ENCODE measurements at regions not wholly inside any gene's neighbourhood (a gene's known extent, or its start where the extent isn't known, plus 50 kb on each side); places are given as distances from the start of the nearest gene placed in this dataset.

- no peak overlapping the region for H3K4me3 ChIP-seq (ENCODE audit: low read length)
- TF ChIP-seq EZH2phosphoT487 (IDR thresholded peaks at IDR 0.05; ENCODE audit: low read length) = no peak
- no peak for TF ChIP-seq CTCF (IDR thresholded peaks at IDR 0.05; ENCODE audit: low read length)
- TF ChIP-seq EZH2 (optimal IDR thresholded peaks at IDR 0.05; ENCODE audit: low read depth, low read length) = no peak
- no peaks in the 10 kb centered on the region for H3F3A ChIP-seq (ENCODE audit: insufficient read depth, low read length)
- DNase-seq = no peak
- no peak overlapping the region for H3K4me2 ChIP-seq (ENCODE audit: low read depth, low read length)
- no peak overlapping the region for H3K9ac ChIP-seq (ENCODE audit: low read length)
- H3K9me2 ChIP-seq (replicated peaks; ENCODE audit: insufficient read depth, low read length) = no peaks in the 10 kb centered on the region
- H3K9me3 ChIP-seq (replicated peaks; ENCODE audit: insufficient read depth, low read length) = no peaks in the 10 kb centered on the region
- H3K36me3 ChIP-seq (replicated peaks; ENCODE audit: insufficient read depth, low read length) = no peaks in the 10 kb centered on the region
- no peak overlapping the region for H2AFZ ChIP-seq (ENCODE audit: low read length)
- H4K20me1 ChIP-seq (ENCODE audit: insufficient read depth, low read length) = no peaks in the 10 kb centered on the region
- no peaks in the 10 kb centered on the region for H3K4me1 ChIP-seq (ENCODE audit: low read length)
- H3K27ac ChIP-seq (ENCODE audit: low read length) = no peak overlapping the region
- H3K27me3 ChIP-seq (replicated peaks; ENCODE audit: insufficient read depth, low read length) = no peaks in the 10 kb centered on the region
- no peaks in the 10 kb centered on the region for H3K79me2 ChIP-seq (ENCODE audit: low read length)
These were observed 63.7 kb upstream of the PLEKHA5 start for GRCh38 chr12:19065871-19066270.

GRCh38 chr12:19066475-19067001 is 63.0 kb upstream of the PLEKHA5 start:
- no peaks in the 10 kb centered on the region for H3K79me2 ChIP-seq (ENCODE audit: low read length)
- H3K9me3 ChIP-seq (replicated peaks; ENCODE audit: insufficient read depth, low read length) = no peaks in the 10 kb centered on the region
- no peak overlapping the region for H3K4me3 ChIP-seq (ENCODE audit: low read length)
- H3K9ac ChIP-seq (ENCODE audit: low read length) = no peak overlapping the region
- TF ChIP-seq EZH2phosphoT487 (IDR thresholded peaks at IDR 0.05; ENCODE audit: low read length) (no peak), EZH2 (optimal IDR thresholded peaks at IDR 0.05; ENCODE audit: low read depth, low read length) (no peak), CTCF (IDR thresholded peaks at IDR 0.05; ENCODE audit: low read length) (no peak)
- H3K27ac ChIP-seq (ENCODE audit: low read length) = no peak overlapping the region
- no peak overlapping the region for H3K4me2 ChIP-seq (ENCODE audit: low read depth, low read length)
- H3K4me1 ChIP-seq (ENCODE audit: low read length) = no peaks in the 10 kb centered on the region
- H2AFZ ChIP-seq (ENCODE audit: low read length) = no peak overlapping the region
- no peaks in the 10 kb centered on the region for H3K27me3 ChIP-seq (replicated peaks; ENCODE audit: insufficient read depth, low read length)
- H3F3A ChIP-seq (ENCODE audit: insufficient read depth, low read length) = no peaks in the 10 kb centered on the region
- no peaks in the 10 kb centered on the region for H3K36me3 ChIP-seq (replicated peaks; ENCODE audit: insufficient read depth, low read length)
- no peaks in the 10 kb centered on the region for H4K20me1 ChIP-seq (ENCODE audit: insufficient read depth, low read length)
- no peak for DNase-seq
- no peaks in the 10 kb centered on the region for H3K9me2 ChIP-seq (replicated peaks; ENCODE audit: insufficient read depth, low read length)

GRCh38 chr12:19068137-19068536 is 61.4 kb upstream of the PLEKHA5 start:
- no peaks in the 10 kb centered on the region for H3K4me1 ChIP-seq (ENCODE audit: low read length)
- H3K9me3 ChIP-seq (replicated peaks; ENCODE audit: insufficient read depth, low read length) = no peaks in the 10 kb centered on the region
- H3K79me2 ChIP-seq (ENCODE audit: low read length) = no peaks in the 10 kb centered on the region
- no peak overlapping the region for H3K9ac ChIP-seq (ENCODE audit: low read length)
- no peak overlapping the region for H3K27ac ChIP-seq (ENCODE audit: low read length)
- no peak overlapping the region for H2AFZ ChIP-seq (ENCODE audit: low read length)
- no peaks in the 10 kb centered on the region for H3K9me2 ChIP-seq (replicated peaks; ENCODE audit: insufficient read depth, low read length)
- no peaks in the 10 kb centered on the region for H3K27me3 ChIP-seq (replicated peaks; ENCODE audit: insufficient read depth, low read length)
- no peak overlapping the region for H3K4me3 ChIP-seq (ENCODE audit: low read length)
- H4K20me1 ChIP-seq (ENCODE audit: insufficient read depth, low read length) = no peaks in the 10 kb centered on the region
- no peak overlapping the region for H3K4me2 ChIP-seq (ENCODE audit: low read depth, low read length)
- DNase-seq = no peak
- H3K36me3 ChIP-seq (replicated peaks; ENCODE audit: insufficient read depth, low read length) = no peaks in the 10 kb centered on the region
- TF ChIP-seq CTCF (IDR thresholded peaks at IDR 0.05; ENCODE audit: low read length) (no peak), EZH2 (optimal IDR thresholded peaks at IDR 0.05; ENCODE audit: low read depth, low read length) (no peak), EZH2phosphoT487 (IDR thresholded peaks at IDR 0.05; ENCODE audit: low read length) (no peak)
- no peaks in the 10 kb centered on the region for H3F3A ChIP-seq (ENCODE audit: insufficient read depth, low read length)
